ENCODE measurements at regions not wholly inside any gene's neighbourhood (a gene's known extent, or its start where the extent isn't known, plus 50 kb on each side); places are given as distances from the start of the nearest gene placed in this dataset.

- no peak for TF ChIP-seq POLR2AphosphoS5 (IDR thresholded peaks at IDR 0.05; ENCODE audit: low read depth)
- no peak for TF ChIP-seq REST (IDR thresholded peaks at IDR 0.05; ENCODE audit: insufficient replicate concordance, low read depth)
- TF ChIP-seq GABPA (IDR thresholded peaks at IDR 0.05; ENCODE audit: low read depth): no peak
- TF ChIP-seq, protein P1, sequence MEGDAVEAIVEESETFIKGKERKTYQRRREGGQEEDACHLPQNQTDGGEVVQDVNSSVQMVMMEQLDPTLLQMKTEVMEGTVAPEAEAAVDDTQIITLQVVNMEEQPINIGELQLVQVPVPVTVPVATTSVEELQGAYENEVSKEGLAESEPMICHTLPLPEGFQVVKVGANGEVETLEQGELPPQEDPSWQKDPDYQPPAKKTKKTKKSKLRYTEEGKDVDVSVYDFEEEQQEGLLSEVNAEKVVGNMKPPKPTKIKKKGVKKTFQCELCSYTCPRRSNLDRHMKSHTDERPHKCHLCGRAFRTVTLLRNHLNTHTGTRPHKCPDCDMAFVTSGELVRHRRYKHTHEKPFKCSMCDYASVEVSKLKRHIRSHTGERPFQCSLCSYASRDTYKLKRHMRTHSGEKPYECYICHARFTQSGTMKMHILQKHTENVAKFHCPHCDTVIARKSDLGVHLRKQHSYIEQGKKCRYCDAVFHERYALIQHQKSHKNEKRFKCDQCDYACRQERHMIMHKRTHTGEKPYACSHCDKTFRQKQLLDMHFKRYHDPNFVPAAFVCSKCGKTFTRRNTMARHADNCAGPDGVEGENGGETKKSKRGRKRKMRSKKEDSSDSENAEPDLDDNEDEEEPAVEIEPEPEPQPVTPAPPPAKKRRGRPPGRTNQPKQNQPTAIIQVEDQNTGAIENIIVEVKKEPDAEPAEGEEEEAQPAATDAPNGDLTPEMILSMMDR (IDR thresholded peaks at IDR 0.05; ENCODE audit: insufficient read depth, low read length): no peak
- no peak for TF ChIP-seq SPI1 (IDR thresholded peaks at IDR 0.05; ENCODE audit: borderline replicate concordance, low read depth)
- Histone ChIP-seq H3K4me3 (replicated peaks; ENCODE audit: insufficient read depth, low read length) (no peak overlapping the region), H3K27ac (replicated peaks) (no peak overlapping the region), H3K27me3 (ENCODE audit: insufficient read depth, poor library complexity, severe bottlenecking) (no peaks in the 10 kb centered on the region)
- DNase-seq (ENCODE audit: low read depth in 1 of 2, low spot score in 1 of 2): no peak
These were observed 265.8 kb downstream of the PLPP3 start for GRCh38 chr1:56313560-56313959.

- Histone ChIP-seq H3K4me3 (replicated peaks; ENCODE audit: insufficient read depth, low read length) (no peak overlapping the region), H3K27ac (replicated peaks) (no peak overlapping the region), H3K27me3 (ENCODE audit: insufficient read depth, poor library complexity, severe bottlenecking) (no peaks in the 10 kb centered on the region)
- no peak for DNase-seq (ENCODE audit: low read depth in 1 of 2, low spot score in 1 of 2)
- no peak for TF ChIP-seq REST (IDR thresholded peaks at IDR 0.05; ENCODE audit: insufficient replicate concordance, low read depth)
- TF ChIP-seq, protein P1 (IDR thresholded peaks at IDR 0.05; ENCODE audit: insufficient read depth, low read length): no peak
- no peak for TF ChIP-seq GABPA (IDR thresholded peaks at IDR 0.05; ENCODE audit: low read depth)
- TF ChIP-seq SPI1 (IDR thresholded peaks at IDR 0.05; ENCODE audit: borderline replicate concordance, low read depth): no peak
- no peak for TF ChIP-seq POLR2AphosphoS5 (IDR thresholded peaks at IDR 0.05; ENCODE audit: low read depth)
These were observed 267.6 kb downstream of the PLPP3 start for GRCh38 chr1:56311766-56312165.

GRCh38 chr1:56310945-56311344 lies 268.4 kb downstream of the PLPP3 start:
- DNase-seq (ENCODE audit: low read depth in 1 of 2, low spot score in 1 of 2): no peak
- Histone ChIP-seq H3K27me3 (ENCODE audit: insufficient read depth, poor library complexity, severe bottlenecking) (no peaks in the 10 kb centered on the region), H3K27ac (replicated peaks) (no peak overlapping the region), H3K4me3 (replicated peaks; ENCODE audit: insufficient read depth, low read length) (no peak overlapping the region)
- no peak for TF ChIP-seq GABPA (IDR thresholded peaks at IDR 0.05; ENCODE audit: low read depth)
- TF ChIP-seq POLR2AphosphoS5 (IDR thresholded peaks at IDR 0.05; ENCODE audit: low read depth): no peak
- TF ChIP-seq, protein P1 (IDR thresholded peaks at IDR 0.05; ENCODE audit: insufficient read depth, low read length): no peak
- TF ChIP-seq REST (IDR thresholded peaks at IDR 0.05; ENCODE audit: insufficient replicate concordance, low read depth): no peak
- no peak for TF ChIP-seq SPI1 (IDR thresholded peaks at IDR 0.05; ENCODE audit: borderline replicate concordance, low read depth)
